ENCODE measurements at regions not wholly inside any gene's neighbourhood (a gene's known extent, or its start where the extent isn't known, plus 50 kb on each side); places are given as distances from the start of the nearest gene placed in this dataset.

DNA sequence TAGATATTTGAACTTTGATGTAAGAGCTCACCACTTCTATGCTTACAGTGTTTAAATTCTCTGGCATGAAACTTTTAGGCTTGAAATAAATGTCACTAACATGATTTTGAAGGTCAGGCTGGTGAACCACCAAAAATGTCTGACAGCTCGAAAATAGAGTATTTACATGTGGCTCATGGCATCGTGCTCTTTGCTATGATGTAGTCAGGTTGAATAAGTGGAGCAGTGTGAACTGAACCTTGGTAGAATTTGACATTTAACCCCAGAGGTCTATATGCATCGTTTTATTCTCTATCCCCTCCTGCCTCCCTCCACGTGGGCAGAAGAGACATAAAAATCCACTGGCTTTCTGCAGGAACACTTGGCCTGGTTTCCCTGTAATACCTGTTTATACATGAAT lies 369.7 kb upstream of the ATP2B1 start:
- no peaks in the 10 kb centered on the region for H3K27me3 ChIP-seq (ENCODE audit: control insufficient read depth in 1 of 2, insufficient read depth in 2 of 2, low read length in 2 of 2)
- no peak overlapping the region for H3K27ac ChIP-seq (ENCODE audit: low read depth, low read length)
- no peaks in the 10 kb centered on the region for H3K4me1 ChIP-seq (ENCODE audit: control insufficient read depth in 1 of 2, insufficient read depth in 2 of 2, low read length in 2 of 2)
- H3K9ac ChIP-seq (ENCODE audit: low read depth in 1 of 2, low read length in 2 of 2): no peak overlapping the region
- no peaks in the 10 kb centered on the region for H3K36me3 ChIP-seq (ENCODE audit: control insufficient read depth in 1 of 2, insufficient read depth in 2 of 2, low read length in 2 of 2)
- H3K4me3 ChIP-seq (ENCODE audit: low read depth in 1 of 2, low read length in 2 of 2): no peak overlapping the region
- no peaks in the 10 kb centered on the region for H3K9me3 ChIP-seq (ENCODE audit: control insufficient read depth in 1 of 2, low read length in 2 of 2)

GRCh38 chr12:90077756-90078155 lies 369.1 kb upstream of the ATP2B1 start:
- Histone ChIP-seq H3K27me3 (ENCODE audit: control insufficient read depth in 1 of 2, insufficient read depth in 2 of 2, low read length in 2 of 2) (no peaks in the 10 kb centered on the region), H3K4me3 (ENCODE audit: low read depth in 1 of 2, low read length in 2 of 2) (no peak overlapping the region), H3K9me3 (ENCODE audit: control insufficient read depth in 1 of 2, low read length in 2 of 2) (no peaks in the 10 kb centered on the region), H3K9ac (ENCODE audit: low read depth in 1 of 2, low read length in 2 of 2) (no peak overlapping the region), H3K4me1 (ENCODE audit: control insufficient read depth in 1 of 2, insufficient read depth in 2 of 2, low read length in 2 of 2) (no peaks in the 10 kb centered on the region), H3K27ac (ENCODE audit: low read depth, low read length) (no peak overlapping the region), H3K36me3 (ENCODE audit: control insufficient read depth in 1 of 2, insufficient read depth in 2 of 2, low read length in 2 of 2) (no peaks in the 10 kb centered on the region)

DNA sequence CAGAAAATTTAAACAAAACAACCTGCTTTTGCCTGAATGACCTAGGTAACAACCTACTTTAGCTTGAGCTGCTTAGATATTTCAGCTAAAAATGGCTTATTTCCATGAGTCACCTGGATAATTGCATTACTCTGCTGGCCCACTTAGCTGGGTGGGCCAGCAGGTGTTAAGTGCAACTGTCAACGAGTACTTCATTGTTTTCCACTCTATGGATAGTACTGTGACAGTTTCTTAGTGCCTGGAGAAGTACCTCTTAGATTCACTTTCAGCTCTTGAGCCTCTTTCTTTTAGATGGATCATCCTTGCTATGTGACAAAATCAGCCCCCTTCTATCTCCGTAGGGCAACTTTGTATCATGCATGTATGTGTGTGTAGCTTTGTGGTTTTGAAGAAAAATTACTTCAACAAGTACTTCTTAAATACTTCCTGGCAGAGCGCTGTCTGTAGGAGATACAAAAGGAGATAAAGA lies 368.2 kb upstream of the ATP2B1 start:
- H3K9me3 ChIP-seq (ENCODE audit: control insufficient read depth in 1 of 2, low read length in 2 of 2): no peaks in the 10 kb centered on the region
- no peaks in the 10 kb centered on the region for H3K27me3 ChIP-seq (ENCODE audit: control insufficient read depth in 1 of 2, insufficient read depth in 2 of 2, low read length in 2 of 2)
- no peaks in the 10 kb centered on the region for H3K4me1 ChIP-seq (ENCODE audit: control insufficient read depth in 1 of 2, insufficient read depth in 2 of 2, low read length in 2 of 2)
- H3K36me3 ChIP-seq (ENCODE audit: control insufficient read depth in 1 of 2, insufficient read depth in 2 of 2, low read length in 2 of 2): no peaks in the 10 kb centered on the region
- H3K9ac ChIP-seq (ENCODE audit: low read depth in 1 of 2, low read length in 2 of 2): no peak overlapping the region
- no peak overlapping the region for H3K4me3 ChIP-seq (ENCODE audit: low read depth in 1 of 2, low read length in 2 of 2)
- no peak overlapping the region for H3K27ac ChIP-seq (ENCODE audit: low read depth, low read length)

DNA sequence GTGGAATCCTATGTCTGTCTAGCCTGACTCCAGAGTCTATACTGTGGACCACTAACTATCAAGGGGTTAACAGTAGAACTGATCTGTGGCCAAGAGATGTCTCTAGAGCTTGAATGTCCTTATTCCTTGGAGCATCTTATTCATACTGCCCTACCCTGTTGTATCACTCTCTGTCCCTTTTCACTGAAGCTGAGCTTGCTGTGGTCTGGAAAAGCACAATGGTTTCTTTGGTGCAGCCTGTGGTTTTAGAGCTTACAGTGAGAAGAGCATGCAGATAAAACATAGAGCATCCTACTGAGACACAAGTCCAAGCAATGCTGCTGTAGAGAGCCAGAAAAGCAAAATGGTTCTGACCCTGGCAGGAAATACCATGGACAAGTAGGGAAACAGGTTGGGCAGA lies 367.0 kb upstream of the ATP2B1 start:
- Histone ChIP-seq H3K9ac (ENCODE audit: low read depth in 1 of 2, low read length in 2 of 2) (no peak overlapping the region), H3K27ac (ENCODE audit: low read depth, low read length) (no peak overlapping the region), H3K9me3 (ENCODE audit: control insufficient read depth in 1 of 2, low read length in 2 of 2) (no peaks in the 10 kb centered on the region), H3K4me1 (ENCODE audit: control insufficient read depth in 1 of 2, insufficient read depth in 2 of 2, low read length in 2 of 2) (no peaks in the 10 kb centered on the region), H3K4me3 (ENCODE audit: low read depth in 1 of 2, low read length in 2 of 2) (no peak overlapping the region), H3K27me3 (ENCODE audit: control insufficient read depth in 1 of 2, insufficient read depth in 2 of 2, low read length in 2 of 2) (no peaks in the 10 kb centered on the region), H3K36me3 (ENCODE audit: control insufficient read depth in 1 of 2, insufficient read depth in 2 of 2, low read length in 2 of 2) (no peaks in the 10 kb centered on the region)

- Histone ChIP-seq H3K9me3 (ENCODE audit: control insufficient read depth in 1 of 2, low read length in 2 of 2) (no peaks in the 10 kb centered on the region), H3K4me1 (ENCODE audit: control insufficient read depth in 1 of 2, insufficient read depth in 2 of 2, low read length in 2 of 2) (no peaks in the 10 kb centered on the region), H3K27ac (ENCODE audit: low read depth, low read length) (no peak overlapping the region), H3K4me3 (ENCODE audit: low read depth in 1 of 2, low read length in 2 of 2) (no peak overlapping the region), H3K9ac (ENCODE audit: low read depth in 1 of 2, low read length in 2 of 2) (no peak overlapping the region), H3K36me3 (ENCODE audit: control insufficient read depth in 1 of 2, insufficient read depth in 2 of 2, low read length in 2 of 2) (no peaks in the 10 kb centered on the region), H3K27me3 (ENCODE audit: control insufficient read depth in 1 of 2, insufficient read depth in 2 of 2, low read length in 2 of 2) (no peaks in the 10 kb centered on the region)
Observed at GRCh38 chr12:90074086-90074485, 365.4 kb upstream of the ATP2B1 start.

GRCh38 chr12:90071996-90072395 lies 363.4 kb upstream of the ATP2B1 start:
- H3K27me3 ChIP-seq (ENCODE audit: control insufficient read depth in 1 of 2, insufficient read depth in 2 of 2, low read length in 2 of 2): no peaks in the 10 kb centered on the region
- H3K9me3 ChIP-seq (ENCODE audit: control insufficient read depth in 1 of 2, low read length in 2 of 2): no peaks in the 10 kb centered on the region
- H3K9ac ChIP-seq (ENCODE audit: low read depth in 1 of 2, low read length in 2 of 2): no peak overlapping the region
- H3K27ac ChIP-seq (ENCODE audit: low read depth, low read length): no peak overlapping the region
- H3K4me3 ChIP-seq (ENCODE audit: low read depth in 1 of 2, low read length in 2 of 2): no peak overlapping the region
- no peaks in the 10 kb centered on the region for H3K36me3 ChIP-seq (ENCODE audit: control insufficient read depth in 1 of 2, insufficient read depth in 2 of 2, low read length in 2 of 2)
- H3K4me1 ChIP-seq (ENCODE audit: control insufficient read depth in 1 of 2, insufficient read depth in 2 of 2, low read length in 2 of 2): no peaks in the 10 kb centered on the region

- Histone ChIP-seq H3K4me1 (ENCODE audit: control insufficient read depth in 1 of 2, insufficient read depth in 2 of 2, low read length in 2 of 2) (no peaks in the 10 kb centered on the region), H3K9me3 (ENCODE audit: control insufficient read depth in 1 of 2, low read length in 2 of 2) (no peaks in the 10 kb centered on the region), H3K36me3 (ENCODE audit: control insufficient read depth in 1 of 2, insufficient read depth in 2 of 2, low read length in 2 of 2) (no peaks in the 10 kb centered on the region), H3K27me3 (ENCODE audit: control insufficient read depth in 1 of 2, insufficient read depth in 2 of 2, low read length in 2 of 2) (no peaks in the 10 kb centered on the region), H3K4me3 (ENCODE audit: low read depth in 1 of 2, low read length in 2 of 2) (no peak overlapping the region), H3K27ac (ENCODE audit: low read depth, low read length) (no peak overlapping the region), H3K9ac (ENCODE audit: low read depth in 1 of 2, low read length in 2 of 2) (no peak overlapping the region)
Observed at GRCh38 chr12:90069711-90070110, 361.1 kb upstream of the ATP2B1 start.

DNA sequence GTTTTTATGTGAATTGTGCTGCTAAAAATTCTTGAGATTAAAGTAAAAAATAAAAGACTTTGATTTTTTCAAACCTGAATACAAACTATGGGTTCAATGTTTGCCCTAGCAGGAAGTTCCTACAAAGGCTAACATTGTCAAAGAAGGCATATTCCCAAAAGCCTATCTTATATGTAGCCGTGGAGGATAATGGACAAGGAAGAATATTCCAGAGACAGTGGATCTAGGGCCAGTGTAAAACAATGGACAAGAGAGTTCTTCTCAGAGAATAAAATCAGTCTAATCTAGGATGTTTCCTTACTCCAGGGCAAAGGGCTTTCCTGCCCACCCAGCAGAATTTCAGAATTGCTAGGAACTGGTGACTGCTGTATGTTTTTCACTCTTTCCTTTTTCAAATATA lies 359.2 kb upstream of the ATP2B1 start:
- Histone ChIP-seq H3K4me3 (ENCODE audit: low read depth in 1 of 2, low read length in 2 of 2) (no peak overlapping the region), H3K27me3 (ENCODE audit: control insufficient read depth in 1 of 2, insufficient read depth in 2 of 2, low read length in 2 of 2) (no peaks in the 10 kb centered on the region), H3K4me1 (ENCODE audit: control insufficient read depth in 1 of 2, insufficient read depth in 2 of 2, low read length in 2 of 2) (no peaks in the 10 kb centered on the region), H3K27ac (ENCODE audit: low read depth, low read length) (no peak overlapping the region), H3K9me3 (ENCODE audit: control insufficient read depth in 1 of 2, low read length in 2 of 2) (no peaks in the 10 kb centered on the region), H3K36me3 (ENCODE audit: control insufficient read depth in 1 of 2, insufficient read depth in 2 of 2, low read length in 2 of 2) (no peaks in the 10 kb centered on the region), H3K9ac (ENCODE audit: low read depth in 1 of 2, low read length in 2 of 2) (no peak overlapping the region)

GRCh38 chr12:90064852-90065801 lies 356.5 kb upstream of the ATP2B1 start:
- H3K27ac ChIP-seq (ENCODE audit: low read depth, low read length): no peak overlapping the region

GRCh38 chr12:90062799-90063198 lies 354.2 kb upstream of the ATP2B1 start:
- no peaks in the 10 kb centered on the region for H3K4me1 ChIP-seq (ENCODE audit: control insufficient read depth in 1 of 2, insufficient read depth in 2 of 2, low read length in 2 of 2)
- no peaks in the 10 kb centered on the region for H3K27me3 ChIP-seq (ENCODE audit: control insufficient read depth in 1 of 2, insufficient read depth in 2 of 2, low read length in 2 of 2)
- no peak overlapping the region for H3K4me3 ChIP-seq (ENCODE audit: low read depth in 1 of 2, low read length in 2 of 2)
- no peak overlapping the region for H3K27ac ChIP-seq (ENCODE audit: low read depth, low read length)
- no peaks in the 10 kb centered on the region for H3K36me3 ChIP-seq (ENCODE audit: control insufficient read depth in 1 of 2, insufficient read depth in 2 of 2, low read length in 2 of 2)
- H3K9me3 ChIP-seq (ENCODE audit: control insufficient read depth in 1 of 2, low read length in 2 of 2): no peaks in the 10 kb centered on the region
- no peak overlapping the region for H3K9ac ChIP-seq (ENCODE audit: low read depth in 1 of 2, low read length in 2 of 2)

More at GRCh38 chr12:90064852-90065801, 356.5 kb upstream of the ATP2B1 start:
- Histone ChIP-seq H3K27me3 (ENCODE audit: control insufficient read depth in 1 of 2, insufficient read depth in 2 of 2, low read length in 2 of 2) (no peaks in the 10 kb centered on the region), H3K36me3 (ENCODE audit: control insufficient read depth in 1 of 2, insufficient read depth in 2 of 2, low read length in 2 of 2) (no peaks in the 10 kb centered on the region), H3K4me1 (ENCODE audit: control insufficient read depth in 1 of 2, insufficient read depth in 2 of 2, low read length in 2 of 2) (no peaks in the 10 kb centered on the region), H3K4me3 (ENCODE audit: low read depth in 1 of 2, low read length in 2 of 2) (no peak overlapping the region), H3K9ac (ENCODE audit: low read depth in 1 of 2, low read length in 2 of 2) (no peak overlapping the region), H3K9me3 (ENCODE audit: control insufficient read depth in 1 of 2, low read length in 2 of 2) (no peaks in the 10 kb centered on the region)

All from duodenal mucosa (tissue), 2 donors.